ENCODE measurements at regions not wholly inside any gene's neighbourhood (a gene's known extent, or its start where the extent isn't known, plus 50 kb on each side); places are given as distances from the start of the nearest gene placed in this dataset.

DNA sequence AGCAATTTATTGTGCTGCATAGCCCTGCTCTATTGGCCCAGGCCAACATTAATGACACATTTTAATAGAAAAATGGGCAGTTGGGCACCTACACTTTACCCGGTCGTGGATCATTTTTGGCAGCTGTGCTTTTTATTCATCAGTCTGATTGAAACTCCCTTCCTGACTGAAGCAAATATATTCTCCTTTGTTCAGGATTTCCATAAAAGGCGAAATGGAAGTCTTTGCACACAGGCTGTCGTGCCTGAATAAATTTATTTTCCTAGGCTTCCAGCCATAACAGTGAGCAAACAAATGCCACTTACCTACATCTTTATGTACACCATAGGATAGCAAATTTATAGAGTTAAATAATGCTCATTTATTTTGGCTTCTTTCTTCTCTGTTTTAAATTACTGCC lies 480.7 kb upstream of the DCN start:
- TF ChIP-seq POLR2AphosphoS5 (IDR thresholded peaks at IDR 0.05; ENCODE audit: low read depth, low read length) = no peak
- no peak for TF ChIP-seq TAF1 (IDR thresholded peaks at IDR 0.05; ENCODE audit: low read depth, low read length)
- no peak for TF ChIP-seq POLR2A (IDR thresholded peaks at IDR 0.05; ENCODE audit: low read depth, low read length)
- no peak for TF ChIP-seq PAX5 (IDR thresholded peaks at IDR 0.05; ENCODE audit: insufficient read depth, low read length, severe bottlenecking)

Measured in GM12891 (cell line).